ENCODE measurements at regions not wholly inside any gene's neighbourhood (a gene's known extent, or its start where the extent isn't known, plus 50 kb on each side); places are given as distances from the start of the nearest gene placed in this dataset.

- H3K36me3 Mint-ChIP-seq (ENCODE audit: low read depth) = no peaks in the 10 kb centered on the region
- H3K4me3 ChIP-seq (ENCODE audit: low read length) = no peak overlapping the region
- no peaks in the 10 kb centered on the region for H3K36me3 ChIP-seq (ENCODE audit: control insufficient read depth, insufficient read depth, low read length)
- TF ChIP-seq CTCF (conservative IDR thresholded peaks at IDR 0.05) = no peak
- no peak overlapping the region for H3K9ac ChIP-seq (ENCODE audit: extremely low read depth, low read length, poor library complexity, severe bottlenecking)
- 36 to 40% methylated on average over 1 of the region's 1 CpG for WGBS, 2 experiments (ENCODE audit: insufficient coverage in 1 of 2, insufficient read length in 1 of 2)
- no peak overlapping the region for H3K27ac Mint-ChIP-seq
- H3K27me3 Mint-ChIP-seq (ENCODE audit: insufficient read depth) = peaks cover 93% of the 10 kb centered on the region
- H3K27me3 ChIP-seq (ENCODE audit: control insufficient read depth, insufficient read depth, low read length, poor library complexity, severe bottlenecking) = peaks cover 100% of the 10 kb centered on the region
- H3K4me1 ChIP-seq (ENCODE audit: control insufficient read depth, insufficient read depth, low read length) = no peaks in the 10 kb centered on the region
- H3K4me3 Mint-ChIP-seq = no peak overlapping the region
- H3K9me3 ChIP-seq (ENCODE audit: control insufficient read depth, low read length) = peaks cover 5% of the 10 kb centered on the region
- no peak overlapping the region for H3K27ac ChIP-seq (ENCODE audit: low read depth, low read length)
- H3K4me1 Mint-ChIP-seq = no peaks in the 10 kb centered on the region
- DNase-seq = no peak
- peaks cover 10% of the 10 kb centered on the region for H3K9me3 Mint-ChIP-seq
Observed at GRCh38 chr2:121041516-121041915, 243.5 kb downstream of the TFCP2L1 start.

- no peaks in the 10 kb centered on the region for H3K36me3 ChIP-seq (ENCODE audit: control insufficient read depth, insufficient read depth, low read length)
- no peak overlapping the region for H3K27ac Mint-ChIP-seq
- H3K9me3 Mint-ChIP-seq = peaks cover 14% of the 10 kb centered on the region
- no peak overlapping the region for H3K4me3 Mint-ChIP-seq
- H3K9me3 ChIP-seq (ENCODE audit: control insufficient read depth, low read length) = peaks cover 5% of the 10 kb centered on the region
- H3K36me3 Mint-ChIP-seq (ENCODE audit: low read depth) = no peaks in the 10 kb centered on the region
- no peaks in the 10 kb centered on the region for H3K4me1 Mint-ChIP-seq
- H3K27me3 Mint-ChIP-seq (ENCODE audit: insufficient read depth) = peaks cover 93% of the 10 kb centered on the region
- no peak for DNase-seq
- H3K27me3 ChIP-seq (ENCODE audit: control insufficient read depth, insufficient read depth, low read length, poor library complexity, severe bottlenecking) = peaks cover 100% of the 10 kb centered on the region
- TF ChIP-seq CTCF (conservative IDR thresholded peaks at IDR 0.05) = no peak
- H3K9ac ChIP-seq (ENCODE audit: extremely low read depth, low read length, poor library complexity, severe bottlenecking) = no peak overlapping the region
- no peak overlapping the region for H3K27ac ChIP-seq (ENCODE audit: low read depth, low read length)
- no peak overlapping the region for H3K4me3 ChIP-seq (ENCODE audit: low read length)
- whole genome bisulfite sequencing, 2 experiments (ENCODE audit: insufficient coverage in 1 of 2, insufficient read length in 1 of 2) = 81 to 96% methylated on average over 4 to 8 of the region's 8 CpGs
- H3K4me1 ChIP-seq (ENCODE audit: control insufficient read depth, insufficient read depth, low read length) = no peaks in the 10 kb centered on the region
Observed at GRCh38 chr2:121043061-121043826, 241.8 kb downstream of the TFCP2L1 start.

DNA sequence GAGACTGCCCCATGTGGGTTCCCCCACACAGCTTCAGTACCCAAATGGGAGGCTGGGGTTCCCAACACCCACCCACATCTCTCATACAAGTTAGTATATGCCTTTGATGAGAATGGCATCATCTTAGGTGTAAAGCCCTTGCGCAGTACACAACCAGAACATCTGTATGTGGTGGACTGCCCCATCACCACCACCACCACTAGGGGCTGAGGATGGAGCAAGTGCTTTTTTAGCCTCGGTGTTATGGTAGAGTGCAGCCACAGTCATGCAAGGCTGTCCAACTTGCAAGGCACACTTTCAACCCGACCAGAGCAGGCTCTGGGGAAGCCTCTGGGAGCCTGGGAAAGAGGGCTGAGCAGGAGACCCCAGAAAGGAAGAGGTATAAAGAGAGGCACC lies 241.2 kb downstream of the TFCP2L1 start:
- H3K4me1 ChIP-seq (ENCODE audit: control insufficient read depth, insufficient read depth, low read length) = no peaks in the 10 kb centered on the region
- 68 to 80% methylated on average over 2 to 3 of the region's 3 CpGs for WGBS, 2 experiments (ENCODE audit: insufficient coverage in 1 of 2, insufficient read length in 1 of 2)
- peaks cover 14% of the 10 kb centered on the region for H3K9me3 Mint-ChIP-seq
- H3K4me1 Mint-ChIP-seq = no peaks in the 10 kb centered on the region
- no peak overlapping the region for H3K9ac ChIP-seq (ENCODE audit: extremely low read depth, low read length, poor library complexity, severe bottlenecking)
- H3K27me3 Mint-ChIP-seq (ENCODE audit: insufficient read depth) = peaks cover 90% of the 10 kb centered on the region
- H3K27ac ChIP-seq (ENCODE audit: low read depth, low read length) = no peak overlapping the region
- no peaks in the 10 kb centered on the region for H3K36me3 Mint-ChIP-seq (ENCODE audit: low read depth)
- H3K36me3 ChIP-seq (ENCODE audit: control insufficient read depth, insufficient read depth, low read length) = no peaks in the 10 kb centered on the region
- H3K27me3 ChIP-seq (ENCODE audit: control insufficient read depth, insufficient read depth, low read length, poor library complexity, severe bottlenecking) = peaks cover 97% of the 10 kb centered on the region
- DNase-seq = no peak
- H3K27ac Mint-ChIP-seq = no peak overlapping the region
- no peak overlapping the region for H3K4me3 Mint-ChIP-seq
- peaks cover 5% of the 10 kb centered on the region for H3K9me3 ChIP-seq (ENCODE audit: control insufficient read depth, low read length)
- TF ChIP-seq CTCF (conservative IDR thresholded peaks at IDR 0.05) = no peak
- no peak overlapping the region for H3K4me3 ChIP-seq (ENCODE audit: low read length)
